ENCODE measurements at regions not wholly inside any gene's neighbourhood (a gene's known extent, or its start where the extent isn't known, plus 50 kb on each side); places are given as distances from the start of the nearest gene placed in this dataset.
A peak's percentile ranks its signal among the peaks of the same experiment; 100 is the strongest.

GRCh38 chr2:120993661-120994060 is 258.0 kb downstream of the GLI2 start:
- H3K27ac ChIP-seq (ENCODE audit: extremely low read length, insufficient read depth, low read length) = no peak overlapping the region
- CTCF ChIA-PET (ENCODE audit: low intra/inter-chr PET ratio, low total read pairs) = no interaction called here
- no peak overlapping the region for H3K4me3 ChIP-seq (replicated peaks in 1 of 3; ENCODE audit: insufficient read depth in 1 of 3, low read depth in 2 of 3, low read length in 3 of 3)
- H3K36me3 ChIP-seq (replicated peaks in 1 of 2; ENCODE audit: control insufficient read depth in 1 of 2, insufficient read depth in 2 of 2, low read length in 2 of 2) = no peaks in the 10 kb centered on the region
- H3K27me3 ChIP-seq (ENCODE audit: control insufficient read depth in 1 of 2, insufficient read depth in 2 of 2, low read length in 2 of 2) = peaks cover 5 to 51% of the 10 kb centered on the region in 2 experiments
- intact Hi-C loops (cut with micrococcal nuclease; ENCODE audit: unreplicated experiment) (no loop called here), in situ Hi-C loops (cut with HindIII; ENCODE audit: extremely low pct_ligation_motif_present, low pct_unique_long_range_greater_than_20kb) (no loop called here)
- DNase-seq (ENCODE audit: low spot score) = no peak
- H2AFZ ChIP-seq (ENCODE audit: low read length) = no peak overlapping the region
- no peak for ATAC-seq
- no peak overlapping the region for H3K4me2 ChIP-seq (ENCODE audit: low read depth, low read length)
- no peaks in the 10 kb centered on the region for H3K79me2 ChIP-seq (ENCODE audit: insufficient read depth, low read length)
- no peaks in the 10 kb centered on the region for H3K9me3 ChIP-seq (ENCODE audit: low read length)
- H4K20me1 ChIP-seq (ENCODE audit: insufficient read depth, low read length) = no peaks in the 10 kb centered on the region
- no TSS peak for BruUV-seq (replicated peaks)
- no peak overlapping the region for H3K9ac ChIP-seq (ENCODE audit: insufficient read depth, low read depth, low read length)
- POLR2A ChIA-PET = no interaction called here
- FAIRE-seq = no peak
- 8% methylated on average over 9 of the region's 9 CpGs for WGBS (ENCODE audit: low lambda C conversion rate)
- H3K4me1 ChIP-seq (ENCODE audit: insufficient read depth, low read length) = no peaks in the 10 kb centered on the region
- TF ChIP-seq SALL2 (CRISPR knock-in tag; IDR thresholded peaks at IDR 0.05) (no peak), SP140L (CRISPR knock-in tag; IDR thresholded peaks at IDR 0.05; ENCODE audit: borderline replicate concordance) (no peak), RAD51 (IDR thresholded peaks at IDR 0.05; ENCODE audit: borderline replicate concordance) (peak; percentile 26; the same call in 1 of the 2 replicates), MAF1 (CRISPR knock-in tag; IDR thresholded peaks at IDR 0.05; ENCODE audit: borderline replicate concordance) (no peak), IRX3 (CRISPR knock-in tag; IDR thresholded peaks at IDR 0.05; ENCODE audit: borderline replicate concordance, low read depth) (no peak), IKZF1 (IDR thresholded peaks at IDR 0.05) (no peak)

- in situ Hi-C loops (cut with HindIII; ENCODE audit: extremely low pct_ligation_motif_present, low pct_unique_long_range_greater_than_20kb) (no loop called here), intact Hi-C loops (cut with micrococcal nuclease; ENCODE audit: unreplicated experiment) (no loop called here)
- no TSS peak for BruUV-seq (replicated peaks)
- Histone ChIP-seq H3K79me2 (ENCODE audit: insufficient read depth, low read length) (no peaks in the 10 kb centered on the region), H3K4me1 (ENCODE audit: insufficient read depth, low read length) (no peaks in the 10 kb centered on the region), H3K9ac (ENCODE audit: insufficient read depth, low read depth, low read length) (no peak overlapping the region), H3K27ac (ENCODE audit: extremely low read length, insufficient read depth, low read length) (no peak overlapping the region), H3K36me3 (replicated peaks in 1 of 2; ENCODE audit: control insufficient read depth in 1 of 2, insufficient read depth in 2 of 2, low read length in 2 of 2) (no peaks in the 10 kb centered on the region), H3K9me3 (ENCODE audit: low read length) (no peaks in the 10 kb centered on the region), H3K4me2 (ENCODE audit: low read depth, low read length) (no peak overlapping the region), H2AFZ (ENCODE audit: low read length) (no peak overlapping the region), H3K27me3 (ENCODE audit: control insufficient read depth in 1 of 2, insufficient read depth in 2 of 2, low read length in 2 of 2) (peaks cover 5 to 51% of the 10 kb centered on the region in 2 experiments), H3K4me3 (replicated peaks in 1 of 3; ENCODE audit: insufficient read depth in 1 of 3, low read depth in 2 of 3, low read length in 3 of 3) (no peak overlapping the region), H4K20me1 (ENCODE audit: insufficient read depth, low read length) (no peaks in the 10 kb centered on the region)
- CTCF ChIA-PET (ENCODE audit: low intra/inter-chr PET ratio, low total read pairs) = no interaction called here
- 15% methylated on average over 14 of the region's 14 CpGs for WGBS (ENCODE audit: low lambda C conversion rate)
- ATAC-seq = peak; percentile 39; the same call in 1 of the 3 replicates
- DNase-seq (ENCODE audit: low spot score) = no peak
- POLR2A ChIA-PET = no interaction called here
- no peak for FAIRE-seq
- TF ChIP-seq ZBTB39 (CRISPR knock-in tag; IDR thresholded peaks at IDR 0.05) = no peak
- TF ChIP-seq ZHX2 (IDR thresholded peaks at IDR 0.05; ENCODE audit: low read depth) = no peak
- no peak for TF ChIP-seq ZHX2 (CRISPR knock-in tag; IDR thresholded peaks at IDR 0.05; ENCODE audit: borderline replicate concordance)
Measured at GRCh38 chr2:120994301-120994995, 258.8 kb downstream of the GLI2 start.

Measured in HepG2 (cell line).